ENCODE measurements at regions not wholly inside any gene's neighbourhood (a gene's known extent, or its start where the extent isn't known, plus 50 kb on each side); places are given as distances from the start of the nearest gene placed in this dataset.
A peak's percentile ranks its signal among the peaks of the same experiment; 100 is the strongest.

GRCh38 chrX:151796576-151796975 is 62.0 kb downstream of the CNGA2 start:
- no peak for DNase-seq

DNA sequence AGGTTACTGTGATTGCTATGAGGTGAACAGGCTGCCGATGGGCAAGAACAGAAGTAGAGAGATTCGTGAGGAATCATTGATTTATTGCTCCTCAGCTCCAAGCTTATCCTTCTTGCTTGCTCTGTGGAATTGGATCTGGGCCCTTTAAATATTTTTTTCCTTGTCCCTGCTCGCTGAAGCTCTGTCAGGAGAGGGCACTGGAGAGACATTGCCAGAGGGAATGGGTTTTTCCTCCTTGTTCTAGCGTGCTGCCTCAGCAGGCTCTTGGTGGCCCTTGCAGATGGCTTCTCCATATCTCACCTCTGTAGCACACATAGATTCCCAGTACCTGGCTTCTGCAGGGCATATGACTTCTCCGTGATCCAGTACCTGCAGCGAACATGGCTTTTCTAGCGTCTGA is 67.4 kb downstream of the CNGA2 start:
- no peak for DNase-seq

DNA sequence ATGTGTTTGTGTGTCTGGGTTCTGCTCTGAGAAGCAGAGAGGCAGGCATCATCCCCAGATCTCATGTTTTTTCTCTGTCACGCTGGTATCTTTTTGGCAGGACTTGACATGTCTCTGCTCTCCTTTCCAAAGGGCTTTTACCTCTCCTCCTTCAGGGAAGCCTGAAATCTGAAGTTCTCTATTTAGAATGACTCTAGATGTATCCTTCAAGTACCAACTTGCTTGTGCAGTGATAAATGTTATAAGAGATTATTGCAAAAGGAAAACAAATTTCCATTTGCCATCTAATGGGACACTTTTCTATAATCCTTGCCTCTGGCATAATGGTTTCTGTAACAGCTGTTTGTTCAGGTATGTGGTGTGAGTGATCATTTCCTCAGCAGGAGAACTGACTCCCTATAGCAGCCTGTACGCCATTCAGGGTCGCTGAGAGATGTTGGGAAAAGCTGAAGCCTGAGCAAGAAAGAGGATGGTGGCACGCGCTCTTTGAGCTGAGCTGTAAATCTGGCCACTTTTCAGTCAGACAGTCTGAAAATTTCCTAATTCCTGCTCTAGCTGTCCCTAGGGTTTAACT is 72.5 kb downstream of the CNGA2 start:
- DNase-seq, result no peak

- no peak for DNase-seq
Measured at GRCh38 chrX:151812661-151813060, 78.1 kb downstream of the CNGA2 start.

DNA sequence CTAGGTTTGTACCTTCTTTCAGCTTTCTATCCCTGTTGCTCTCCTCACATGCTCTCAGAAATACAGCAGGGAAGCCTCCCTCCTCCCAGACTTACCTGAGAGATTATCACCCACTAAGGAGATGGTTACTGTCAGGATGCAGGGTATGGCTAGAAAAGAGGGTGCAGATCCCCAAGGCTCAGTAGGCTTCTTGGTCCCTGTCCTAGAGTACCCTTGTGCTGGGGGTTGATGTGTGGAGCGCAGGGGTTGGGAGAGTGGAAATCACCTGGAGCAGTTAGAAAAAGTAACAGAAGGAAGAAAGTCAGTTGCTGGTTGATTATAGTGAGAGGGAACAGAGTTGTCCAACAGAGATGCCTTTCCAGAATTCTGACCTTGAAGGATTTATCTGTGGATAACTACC is 80.2 kb downstream of the CNGA2 start:
- DNase-seq, result no peak

GRCh38 chrX:151815398-151815797 is 80.9 kb downstream of the CNGA2 start:
- no peak for DNase-seq

DNA sequence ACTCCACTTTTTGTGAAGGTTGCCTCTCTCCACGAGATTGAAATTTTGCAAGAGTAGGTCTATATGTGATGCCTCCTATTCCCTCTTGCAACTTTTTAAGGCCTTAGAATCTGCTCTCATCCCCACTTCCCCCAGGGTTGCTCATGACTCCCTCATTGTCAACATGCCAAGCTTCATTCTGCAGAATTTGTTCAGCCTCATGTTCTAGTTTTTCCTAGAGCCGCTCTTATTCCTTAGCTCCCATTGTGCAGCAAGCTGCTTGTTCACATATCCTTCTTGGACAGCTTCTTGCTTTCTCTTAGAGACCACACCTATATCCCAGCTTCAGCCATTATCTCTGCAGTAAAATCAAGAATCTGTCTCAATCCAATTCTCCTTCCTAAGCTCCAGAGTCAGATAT is 82.4 kb downstream of the CNGA2 start:
- DNase-seq, result no peak

GRCh38 chrX:151818828-151819227 is 84.3 kb downstream of the CNGA2 start:
- no peak for DNase-seq

DNA sequence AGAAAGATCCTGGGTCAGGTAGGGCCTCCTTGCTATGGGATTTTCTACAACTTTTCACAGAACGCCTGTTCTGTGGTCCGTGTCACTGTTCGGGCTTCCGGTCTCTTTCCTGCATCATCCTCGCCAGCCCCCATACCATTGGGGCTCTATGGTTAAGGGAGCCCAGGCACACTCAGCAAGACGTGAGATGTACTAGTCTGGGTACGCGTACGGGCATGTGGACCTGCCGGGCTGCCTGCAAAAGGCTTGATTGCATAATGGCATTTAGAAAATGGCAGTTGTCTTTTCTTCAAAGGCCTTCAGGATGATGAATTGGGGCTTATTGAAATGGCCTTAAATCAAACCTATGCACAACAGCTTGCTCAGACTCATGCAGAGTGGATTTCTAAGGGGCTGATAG is 86.7 kb downstream of the CNGA2 start:
- no peak for DNase-seq

GRCh38 chrX:151825007-151825406 is 87.7 kb upstream of the MAGEA4 start:
- no peak for DNase-seq

- DNase-seq, result peak; percentile 58
Measured at GRCh38 chrX:151825925-151826485, 86.7 kb upstream of the MAGEA4 start.

- no peak for DNase-seq
Measured at GRCh38 chrX:151828439-151829080, 84.1 kb upstream of the MAGEA4 start.

- DNase-seq, result peak; percentile 1
Measured at GRCh38 chrX:151830911-151831310, 81.8 kb upstream of the MAGEA4 start.

DNA sequence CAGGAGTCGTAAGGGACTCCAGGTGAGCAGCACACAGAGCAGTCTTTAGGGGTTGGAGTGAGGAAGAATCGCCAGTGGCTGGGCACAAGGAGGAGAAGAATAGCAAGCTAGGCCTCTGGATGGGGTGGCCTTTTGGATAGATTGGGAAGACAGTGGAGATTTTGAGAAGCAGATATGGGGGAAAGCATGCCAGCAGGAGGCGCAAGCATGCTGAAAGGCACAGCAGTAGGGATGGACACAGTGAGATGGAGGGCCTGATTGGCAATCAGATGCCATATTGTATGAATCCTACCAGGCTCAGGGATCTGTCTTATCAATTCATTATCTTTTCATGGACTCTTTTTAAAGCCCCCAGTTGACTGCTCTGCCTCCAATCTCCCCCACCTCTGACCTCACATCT is 60.4 kb upstream of the MAGEA4 start:
- no peak for DNase-seq

- no peak for DNase-seq
Measured at GRCh38 chrX:151854726-151855495, 57.8 kb upstream of the MAGEA4 start.

DNA sequence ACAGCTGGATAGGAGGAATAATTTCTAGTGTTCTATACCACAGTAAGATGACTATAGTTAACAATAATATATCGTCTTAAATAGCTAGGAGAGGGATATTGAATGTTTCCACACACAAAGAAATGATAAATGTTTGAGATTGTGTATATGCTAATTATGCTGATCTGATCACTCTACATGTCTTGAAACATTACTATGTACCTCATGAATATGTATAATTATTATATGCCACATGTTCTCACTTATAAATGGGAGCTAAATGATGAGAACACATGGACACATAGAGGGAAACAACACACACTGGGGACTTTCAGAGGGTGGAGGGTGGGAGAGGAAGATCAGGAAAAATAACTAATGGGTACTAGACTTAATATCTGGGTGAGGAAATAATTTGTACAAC is 53.2 kb upstream of the MAGEA4 start:
- no peak for DNase-seq

DNA sequence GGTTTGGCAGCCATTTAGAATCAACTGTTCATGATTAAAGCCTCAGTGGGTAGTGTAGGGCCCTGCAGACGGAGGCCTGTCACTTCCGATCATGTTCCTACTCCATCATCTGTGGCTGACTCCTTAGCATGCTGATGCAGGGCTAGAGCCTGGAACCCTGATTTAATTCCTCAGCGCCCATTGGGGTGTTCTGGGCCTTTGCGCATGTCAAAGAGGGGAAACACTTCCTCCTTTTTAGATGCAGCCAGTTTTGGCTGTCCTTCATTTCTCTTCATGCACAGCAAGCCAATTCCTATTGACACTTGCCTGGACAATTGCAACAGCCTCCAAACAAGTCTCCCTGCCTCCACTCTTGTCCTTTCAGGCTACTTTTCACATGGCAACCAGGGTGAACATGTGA is 51.9 kb upstream of the MAGEA4 start:
- no peak for DNase-seq

Measured in NCI-H226 (cell line).